ENCODE measurements at regions not wholly inside any gene's neighbourhood (a gene's known extent, or its start where the extent isn't known, plus 50 kb on each side); places are given as distances from the start of the nearest gene placed in this dataset.
A peak's percentile ranks its signal among the peaks of the same experiment; 100 is the strongest.

DNA sequence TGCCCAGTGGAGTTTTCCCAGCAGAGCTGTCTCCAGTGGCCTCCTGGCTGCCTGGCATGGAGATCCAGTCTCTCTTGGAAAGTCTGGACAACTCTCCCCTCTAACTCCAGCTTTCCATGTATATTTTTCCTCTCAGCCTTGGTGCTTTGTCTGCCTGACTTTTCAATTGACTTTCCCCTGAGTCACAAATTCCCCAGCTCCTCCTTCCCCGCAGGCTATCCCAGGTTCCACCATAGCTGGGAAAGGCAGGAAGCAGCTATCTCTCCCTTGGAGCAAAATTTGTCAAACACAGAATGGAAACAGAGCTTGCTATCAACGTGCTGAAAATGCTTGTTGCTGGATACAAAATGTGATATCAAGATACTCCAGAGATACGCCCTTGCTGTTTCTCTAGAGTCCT is 384.8 kb downstream of the TMEM135 start (continued):
- TF ChIP-seq, protein P1, sequence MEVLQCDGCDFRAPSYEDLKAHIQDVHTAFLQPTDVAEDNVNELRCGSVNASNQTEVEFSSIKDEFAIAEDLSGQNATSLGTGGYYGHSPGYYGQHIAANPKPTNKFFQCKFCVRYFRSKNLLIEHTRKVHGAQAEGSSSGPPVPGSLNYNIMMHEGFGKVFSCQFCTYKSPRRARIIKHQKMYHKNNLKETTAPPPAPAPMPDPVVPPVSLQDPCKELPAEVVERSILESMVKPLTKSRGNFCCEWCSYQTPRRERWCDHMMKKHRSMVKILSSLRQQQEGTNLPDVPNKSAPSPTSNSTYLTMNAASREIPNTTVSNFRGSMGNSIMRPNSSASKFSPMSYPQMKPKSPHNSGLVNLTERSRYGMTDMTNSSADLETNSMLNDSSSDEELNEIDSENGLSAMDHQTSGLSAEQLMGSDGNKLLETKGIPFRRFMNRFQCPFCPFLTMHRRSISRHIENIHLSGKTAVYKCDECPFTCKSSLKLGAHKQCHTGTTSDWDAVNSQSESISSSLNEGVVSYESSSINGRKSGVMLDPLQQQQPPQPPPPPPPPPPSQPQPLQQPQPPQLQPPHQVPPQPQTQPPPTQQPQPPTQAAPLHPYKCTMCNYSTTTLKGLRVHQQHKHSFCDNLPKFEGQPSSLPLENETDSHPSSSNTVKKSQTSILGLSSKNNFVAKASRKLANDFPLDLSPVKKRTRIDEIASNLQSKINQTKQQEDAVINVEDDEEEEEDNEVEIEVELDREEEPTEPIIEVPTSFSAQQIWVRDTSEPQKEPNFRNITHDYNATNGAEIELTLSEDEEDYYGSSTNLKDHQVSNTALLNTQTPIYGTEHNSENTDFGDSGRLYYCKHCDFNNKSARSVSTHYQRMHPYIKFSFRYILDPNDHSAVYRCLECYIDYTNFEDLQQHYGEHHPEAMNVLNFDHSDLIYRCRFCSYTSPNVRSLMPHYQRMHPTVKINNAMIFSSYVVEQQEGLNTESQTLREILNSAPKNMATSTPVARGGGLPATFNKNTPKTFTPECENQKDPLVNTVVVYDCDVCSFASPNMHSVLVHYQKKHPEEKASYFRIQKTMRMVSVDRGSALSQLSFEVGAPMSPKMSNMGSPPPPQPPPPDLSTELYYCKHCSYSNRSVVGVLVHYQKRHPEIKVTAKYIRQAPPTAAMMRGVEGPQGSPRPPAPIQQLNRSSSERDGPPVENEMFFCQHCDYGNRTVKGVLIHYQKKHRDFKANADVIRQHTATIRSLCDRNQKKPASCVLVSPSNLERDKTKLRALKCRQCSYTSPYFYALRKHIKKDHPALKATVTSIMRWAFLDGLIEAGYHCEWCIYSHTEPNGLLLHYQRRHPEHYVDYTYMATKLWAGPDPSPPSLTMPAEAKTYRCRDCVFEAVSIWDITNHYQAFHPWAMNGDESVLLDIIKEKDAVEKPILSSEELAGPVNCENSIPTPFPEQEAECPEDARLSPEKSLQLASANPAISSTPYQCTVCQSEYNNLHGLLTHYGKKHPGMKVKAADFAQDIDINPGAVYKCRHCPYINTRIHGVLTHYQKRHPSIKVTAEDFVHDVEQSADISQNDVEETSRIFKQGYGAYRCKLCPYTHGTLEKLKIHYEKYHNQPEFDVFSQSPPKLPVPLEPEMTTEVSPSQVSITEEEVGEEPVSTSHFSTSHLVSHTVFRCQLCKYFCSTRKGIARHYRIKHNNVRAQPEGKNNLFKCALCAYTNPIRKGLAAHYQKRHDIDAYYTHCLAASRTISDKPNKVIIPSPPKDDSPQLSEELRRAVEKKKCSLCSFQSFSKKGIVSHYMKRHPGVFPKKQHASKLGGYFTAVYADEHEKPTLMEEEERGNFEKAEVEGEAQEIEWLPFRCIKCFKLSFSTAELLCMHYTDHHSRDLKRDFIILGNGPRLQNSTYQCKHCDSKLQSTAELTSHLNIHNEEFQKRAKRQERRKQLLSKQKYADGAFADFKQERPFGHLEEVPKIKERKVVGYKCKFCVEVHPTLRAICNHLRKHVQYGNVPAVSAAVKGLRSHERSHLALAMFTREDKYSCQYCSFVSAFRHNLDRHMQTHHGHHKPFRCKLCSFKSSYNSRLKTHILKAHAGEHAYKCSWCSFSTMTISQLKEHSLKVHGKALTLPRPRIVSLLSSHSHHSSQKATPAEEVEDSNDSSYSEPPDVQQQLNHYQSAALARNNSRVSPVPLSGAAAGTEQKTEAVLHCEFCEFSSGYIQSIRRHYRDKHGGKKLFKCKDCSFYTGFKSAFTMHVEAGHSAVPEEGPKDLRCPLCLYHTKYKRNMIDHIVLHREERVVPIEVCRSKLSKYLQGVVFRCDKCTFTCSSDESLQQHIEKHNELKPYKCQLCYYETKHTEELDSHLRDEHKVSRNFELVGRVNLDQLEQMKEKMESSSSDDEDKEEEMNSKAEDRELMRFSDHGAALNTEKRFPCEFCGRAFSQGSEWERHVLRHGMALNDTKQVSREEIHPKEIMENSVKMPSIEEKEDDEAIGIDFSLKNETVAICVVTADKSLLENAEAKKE (CRISPR knock-in tag; IDR thresholded peaks at IDR 0.05): no peak
- TF ChIP-seq JUNB (IDR thresholded peaks at IDR 0.05; ENCODE audit: unreplicated experiment) (no peak), EZH2phosphoT487 (IDR thresholded peaks at IDR 0.05; ENCODE audit: unreplicated experiment) (no peak)

DNA sequence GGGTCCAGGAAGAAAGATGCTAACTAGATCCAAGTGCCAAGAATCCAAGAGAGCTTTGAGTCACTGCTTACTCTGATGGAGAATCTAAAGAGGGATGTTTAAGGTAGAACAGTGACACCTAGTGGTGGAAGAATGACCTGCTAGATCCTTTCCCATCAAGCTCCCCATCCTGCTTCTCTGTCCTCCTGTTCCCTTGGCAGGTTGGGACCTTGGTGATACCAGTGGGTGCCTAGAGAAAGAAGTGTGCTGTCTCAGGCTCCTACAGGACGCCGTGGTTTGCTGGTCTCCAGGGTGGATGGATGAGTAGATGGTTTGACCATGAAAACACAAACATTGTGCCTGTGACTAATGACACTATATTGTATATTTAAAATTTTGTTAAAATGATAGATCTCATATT is 383.7 kb downstream of the TMEM135 start:
- no peaks in the 10 kb centered on the region for H3K9me3 Mint-ChIP-seq
- H3K4me1 Mint-ChIP-seq: peaks cover 8% of the 10 kb centered on the region; the same call in 2 of the 3 replicates
- H3K27me3 Mint-ChIP-seq (ENCODE audit: insufficient read depth, low read depth, poor library complexity): no peaks in the 10 kb centered on the region
- TF ChIP-seq, protein P2, sequence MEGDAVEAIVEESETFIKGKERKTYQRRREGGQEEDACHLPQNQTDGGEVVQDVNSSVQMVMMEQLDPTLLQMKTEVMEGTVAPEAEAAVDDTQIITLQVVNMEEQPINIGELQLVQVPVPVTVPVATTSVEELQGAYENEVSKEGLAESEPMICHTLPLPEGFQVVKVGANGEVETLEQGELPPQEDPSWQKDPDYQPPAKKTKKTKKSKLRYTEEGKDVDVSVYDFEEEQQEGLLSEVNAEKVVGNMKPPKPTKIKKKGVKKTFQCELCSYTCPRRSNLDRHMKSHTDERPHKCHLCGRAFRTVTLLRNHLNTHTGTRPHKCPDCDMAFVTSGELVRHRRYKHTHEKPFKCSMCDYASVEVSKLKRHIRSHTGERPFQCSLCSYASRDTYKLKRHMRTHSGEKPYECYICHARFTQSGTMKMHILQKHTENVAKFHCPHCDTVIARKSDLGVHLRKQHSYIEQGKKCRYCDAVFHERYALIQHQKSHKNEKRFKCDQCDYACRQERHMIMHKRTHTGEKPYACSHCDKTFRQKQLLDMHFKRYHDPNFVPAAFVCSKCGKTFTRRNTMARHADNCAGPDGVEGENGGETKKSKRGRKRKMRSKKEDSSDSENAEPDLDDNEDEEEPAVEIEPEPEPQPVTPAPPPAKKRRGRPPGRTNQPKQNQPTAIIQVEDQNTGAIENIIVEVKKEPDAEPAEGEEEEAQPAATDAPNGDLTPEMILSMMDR (conservative IDR thresholded peaks at IDR 0.05; ENCODE audit: low read depth in 2 of 2): peak; percentile 68 to 89
- no peak for TF ChIP-seq POLR2AphosphoS5 (IDR thresholded peaks at IDR 0.05; ENCODE audit: low read depth)
- TF ChIP-seq, protein P3, sequence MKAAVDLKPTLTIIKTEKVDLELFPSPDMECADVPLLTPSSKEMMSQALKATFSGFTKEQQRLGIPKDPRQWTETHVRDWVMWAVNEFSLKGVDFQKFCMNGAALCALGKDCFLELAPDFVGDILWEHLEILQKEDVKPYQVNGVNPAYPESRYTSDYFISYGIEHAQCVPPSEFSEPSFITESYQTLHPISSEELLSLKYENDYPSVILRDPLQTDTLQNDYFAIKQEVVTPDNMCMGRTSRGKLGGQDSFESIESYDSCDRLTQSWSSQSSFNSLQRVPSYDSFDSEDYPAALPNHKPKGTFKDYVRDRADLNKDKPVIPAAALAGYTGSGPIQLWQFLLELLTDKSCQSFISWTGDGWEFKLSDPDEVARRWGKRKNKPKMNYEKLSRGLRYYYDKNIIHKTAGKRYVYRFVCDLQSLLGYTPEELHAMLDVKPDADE (IDR thresholded peaks at IDR 0.05): no peak
- ATAC-seq (peak; percentile 98), DNase-seq (ENCODE audit: low spot score) (peak; percentile 93)
- H3K9me2 ChIP-seq (ENCODE audit: insufficient read depth): 0 out of 2 replicates have a peak, but pooled peaks cover 4% of the 10 kb centered on the region
- H3K4me3 Mint-ChIP-seq: no peak overlapping the region
- no peak overlapping the region for H3K4me3 ChIP-seq
- no peak overlapping the region for H3K27ac ChIP-seq (ENCODE audit: low read depth)
- no peak overlapping the region for H3K4me2 ChIP-seq
- H3K36me3 ChIP-seq (ENCODE audit: insufficient read depth): no peaks in the 10 kb centered on the region
- no peaks in the 10 kb centered on the region; the same call in 1 of the 2 replicates for H4K20me1 ChIP-seq (replicated peaks; ENCODE audit: insufficient read depth)
- no peaks in the 10 kb centered on the region for H3K79me2 ChIP-seq (replicated peaks; ENCODE audit: insufficient read depth)
- H3K36me3 Mint-ChIP-seq (ENCODE audit: low read depth): no peaks in the 10 kb centered on the region
- no peak overlapping the region for H2AFZ ChIP-seq
- H3K27me3 ChIP-seq (ENCODE audit: insufficient read depth): no peaks in the 10 kb centered on the region
- H3F3A ChIP-seq (replicated peaks; ENCODE audit: low read depth): no peaks in the 10 kb centered on the region
- no peaks in the 10 kb centered on the region for H3K4me1 ChIP-seq (ENCODE audit: insufficient read depth)
- no peak overlapping the region for H3K27ac Mint-ChIP-seq

Data from GM23338 (cell line).